ENCODE measurements at regions not wholly inside any gene's neighbourhood (a gene's known extent, or its start where the extent isn't known, plus 50 kb on each side); places are given as distances from the start of the nearest gene placed in this dataset.

- DNase-seq (ENCODE audit: low read depth in 1 of 2, low spot score in 2 of 2) (no peak), FAIRE-seq (no peak)
- Histone ChIP-seq H4K91ac (replicated peaks; ENCODE audit: insufficient read length, low read length) (no peak overlapping the region), H3K18ac (ENCODE audit: extremely low read depth, low read length) (no peak overlapping the region), H3K4ac (replicated peaks; ENCODE audit: insufficient read length, low read depth, low read length) (no peak overlapping the region), H3K14ac (ENCODE audit: insufficient read length) (no peak overlapping the region), H3K36me3 (ENCODE audit: control insufficient read depth in 2 of 4, insufficient read depth in 4 of 4, low read length in 3 of 4) (no peaks in the 10 kb centered on the region), H3K56ac (replicated peaks; ENCODE audit: insufficient read length, low read depth, low read length) (no peak overlapping the region), H3K23ac (ENCODE audit: insufficient read length) (no peak overlapping the region), H3K27me3 (replicated peaks in 1 of 4; ENCODE audit: control insufficient read depth in 3 of 4, extremely low read depth in 1 of 4, insufficient read depth in 3 of 4, low read length in 3 of 4) (no peaks in the 10 kb centered on the region), H2BK120ac (replicated peaks; ENCODE audit: low read depth, low read length) (no peak overlapping the region), H2AK5ac (ENCODE audit: low read depth, low read length) (no peak overlapping the region; the same call in 1 of the 2 replicates), H3K9ac (replicated peaks in 1 of 4; ENCODE audit: extremely low read depth in 1 of 4, low read depth in 3 of 4, low read length in 3 of 4) (no peak overlapping the region), H4K5ac (ENCODE audit: insufficient read length, low read depth, low read length) (no peak overlapping the region), H4K8ac (ENCODE audit: extremely low read depth, insufficient read depth, low read length) (no peak overlapping the region), H2BK20ac (ENCODE audit: low read length) (no peak overlapping the region), H2BK15ac (ENCODE audit: low read length) (no peak overlapping the region), H3K79me1 (ENCODE audit: low read depth, low read length) (no peaks in the 10 kb centered on the region), H4K20me1 (replicated peaks in 1 of 2; ENCODE audit: control insufficient read depth in 1 of 2, insufficient read depth in 2 of 2, low read length in 2 of 2) (no peaks in the 10 kb centered on the region), H3K4me3 (ENCODE audit: extremely low read depth in 1 of 4, insufficient read depth in 2 of 4, low read depth in 3 of 4, low read length in 4 of 4) (no peak overlapping the region), H3K27ac (ENCODE audit: low read depth, low read length) (no peak overlapping the region), H3K9me3 (ENCODE audit: insufficient read depth in 2 of 2, low read depth in 1 of 2, low read length in 1 of 2) (no peaks in the 10 kb centered on the region), H3K23me2 (ENCODE audit: low read depth, low read length) (no peaks in the 10 kb centered on the region; the same call in 1 of the 2 replicates), H3K4me1 (replicated peaks in 1 of 4; ENCODE audit: control insufficient read depth in 3 of 4, insufficient read depth in 4 of 4, low read length in 3 of 4) (no peaks in the 10 kb centered on the region), H2BK12ac (ENCODE audit: low read depth, low read length) (no peak overlapping the region), H3K79me2 (ENCODE audit: control insufficient read depth in 1 of 2, insufficient read depth in 2 of 2, low read length in 2 of 2) (no peaks in the 10 kb centered on the region), H3K4me2 (ENCODE audit: insufficient read depth in 1 of 2, low read depth in 2 of 2, low read length in 2 of 2) (no peak overlapping the region), H2AFZ (ENCODE audit: low read length) (no peak overlapping the region), H2BK5ac (ENCODE audit: low read depth, low read length) (no peak overlapping the region)
- WGBS, 2 experiments (ENCODE audit: extremely low coverage in 1 of 2, insufficient coverage in 1 of 2, insufficient read length in 1 of 2, insufficient replicate concordance in 2 of 2, low coverage in 1 of 2, low lambda C conversion rate in 2 of 2, missing lambda C conversion rate in 1 of 2), result 62% methylated on average over 3 of the region's 3 CpGs; no CpG with 5 or more reads in 1 of the 2 experiments
- CTCF ChIA-PET (ENCODE audit: partially characterized antibody), result no interaction called here
- POLR2A ChIA-PET (ENCODE audit: partially characterized antibody), result no interaction called here
- TF ChIP-seq EZH2 (IDR thresholded peaks at IDR 0.05; ENCODE audit: low read depth, low read length, severe bottlenecking) (no peak), SAP30 (IDR thresholded peaks at IDR 0.05; ENCODE audit: insufficient read depth, insufficient replicate concordance, low read length) (no peak), TBP (IDR thresholded peaks at IDR 0.05; ENCODE audit: low read depth, low read length) (no peak), KDM1A (IDR thresholded peaks at IDR 0.05; ENCODE audit: borderline replicate concordance, low read length) (no peak), HDAC6 (IDR thresholded peaks at IDR 0.05; ENCODE audit: low read depth, low read length) (no peak), SRF (IDR thresholded peaks at IDR 0.05; ENCODE audit: low read depth, low read length) (no peak), MAFK (IDR thresholded peaks at IDR 0.05; ENCODE audit: low read depth, low read length) (no peak), SP4 (IDR thresholded peaks at IDR 0.05; ENCODE audit: low read length) (no peak), CHD1 (IDR thresholded peaks at IDR 0.05; ENCODE audit: low read depth, low read length) (no peak), YY1 (IDR thresholded peaks at IDR 0.05; ENCODE audit: low read depth, low read length) (no peak), KDM5A (IDR thresholded peaks at IDR 0.05; ENCODE audit: low read length) (no peak), ATF2 (IDR thresholded peaks at IDR 0.05; ENCODE audit: low read length) (no peak)
Observed at GRCh38 chr4:110915301-110915700, 292.4 kb upstream of the PITX2 start.
